Erythroblast (primary cell): ENCODE measurements at regions not wholly inside any gene's neighbourhood (a gene's known extent, or its start where the extent isn't known, plus 50 kb on each side); places are given as distances from the start of the nearest gene placed in this dataset.

Source experiments
- DNase-seq, 2 experiments: peaks; one replicate each; lab custom pipeline; 2025; lab: John Stamatoyannopoulos, UW
- GATA1 ChIP-seq: IDR thresholded peaks from 2 replicates; pipeline ENCODE4 v1.6.1; 2011; ENCODE audit warnings: low read depth, mild to moderate bottlenecking, control low read depth, low read length, moderate library complexity
- POLR2A ChIP-seq: IDR thresholded peaks from 2 replicates; pipeline ENCODE4 v1.6.1; 2011; ENCODE audit warnings: mild to moderate bottlenecking, low read length

GRCh38 chr16:66295761-66296546 lies 70.5 kb upstream of the CDH5 start:
- no peak for TF ChIP-seq POLR2A
- TF ChIP-seq GATA1: no peak

DNA sequence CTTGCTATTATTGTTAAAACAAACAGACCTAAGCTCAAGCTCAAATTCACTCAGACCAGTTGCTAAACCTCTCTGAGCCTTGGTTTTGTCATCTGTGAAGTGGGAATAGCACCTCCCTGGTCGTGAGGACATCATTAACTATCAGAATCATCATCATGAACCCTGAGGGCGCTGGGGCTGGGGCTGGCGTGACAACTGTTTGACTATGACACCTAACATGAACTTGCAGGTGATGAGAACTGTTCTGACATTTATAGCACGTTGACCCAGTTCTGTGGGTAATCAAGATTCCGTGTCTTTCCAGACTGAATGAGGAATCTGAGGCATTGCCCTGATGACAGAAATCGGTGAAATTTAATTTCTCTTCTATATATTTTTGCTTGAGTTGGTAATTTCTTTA lies 71.3 kb upstream of the CDH5 start:
- TF ChIP-seq POLR2A (no peak), GATA1 (no peak)
- no peak for DNase-seq

More at GRCh38 chr16:66295761-66296546, 70.5 kb upstream of the CDH5 start:
- DNase-seq: no peak

DNA sequence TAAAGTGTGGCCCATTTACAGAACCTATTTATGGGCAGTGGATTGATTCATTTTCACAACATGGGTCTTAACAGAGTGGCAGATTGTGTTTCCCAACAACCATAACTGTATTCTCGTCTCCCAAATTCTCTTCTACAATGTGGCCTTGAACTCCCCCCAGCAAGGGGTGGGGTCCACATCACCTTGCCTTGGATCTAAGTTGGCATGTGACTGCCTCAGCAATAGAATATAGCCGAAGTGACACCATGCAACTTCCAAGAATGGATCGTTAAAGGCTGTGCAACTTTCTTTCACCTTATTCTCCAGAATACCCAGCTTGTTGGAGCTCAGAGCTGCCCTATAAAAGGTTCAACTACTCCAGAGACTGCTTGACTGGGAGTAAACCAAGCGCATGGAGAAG lies 72.0 kb upstream of the CDH5 start:
- TF ChIP-seq POLR2A (no peak), GATA1 (no peak)
- no peak for DNase-seq

DNA sequence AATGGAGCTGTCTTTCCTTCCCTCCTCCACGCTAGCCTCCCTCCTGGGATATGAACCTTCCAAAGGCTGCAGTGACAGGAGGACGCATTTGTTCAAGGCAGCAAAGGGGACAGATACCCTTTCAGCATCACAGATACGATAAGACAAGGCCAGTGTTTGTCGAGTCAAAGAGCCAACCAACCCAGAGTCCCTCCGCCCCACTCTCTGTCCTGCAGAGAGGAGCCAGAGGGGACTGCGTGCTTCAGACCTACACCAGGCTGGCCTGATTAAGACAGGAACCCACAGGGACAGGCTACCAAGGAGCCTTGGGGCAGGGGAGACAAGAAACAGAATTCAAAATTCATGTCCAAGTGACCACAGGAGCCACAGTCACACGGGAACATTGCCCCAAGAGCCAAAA lies 72.6 kb upstream of the CDH5 start:
- TF ChIP-seq GATA1 (no peak), POLR2A (no peak)
- DNase-seq: no peak

DNA sequence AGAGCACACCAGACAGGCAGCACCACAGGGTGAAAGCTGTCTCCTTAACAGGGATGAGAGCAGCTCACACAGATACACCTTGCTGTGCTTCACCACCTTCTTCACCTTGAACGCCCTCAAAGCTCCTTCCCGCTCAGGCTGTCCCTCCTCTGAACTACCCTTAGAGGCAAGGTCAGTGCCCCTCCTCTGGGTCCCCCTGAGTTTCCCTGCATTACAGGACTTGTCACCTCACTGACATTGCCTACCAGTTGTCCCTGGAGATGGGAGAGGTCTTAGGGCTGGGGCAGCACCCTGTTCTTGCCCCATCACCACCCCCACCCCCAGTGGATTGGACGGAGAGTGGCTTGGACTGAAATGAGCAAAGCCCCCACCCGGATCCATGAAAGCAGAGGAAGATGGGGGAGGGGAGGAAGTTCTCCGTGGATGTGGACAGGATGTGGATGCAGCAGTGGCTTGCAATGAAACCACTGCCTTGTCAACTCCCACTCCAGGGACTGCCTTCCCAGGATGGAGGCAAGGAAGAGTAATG lies 73.2 kb upstream of the CDH5 start:
- TF ChIP-seq GATA1 (no peak), POLR2A (no peak)
- no peak for DNase-seq

- DNase-seq: no peak
- no peak for TF ChIP-seq GATA1
- no peak for TF ChIP-seq POLR2A
Observed at GRCh38 chr16:66292241-66292935, 74.1 kb upstream of the CDH5 start.

DNA sequence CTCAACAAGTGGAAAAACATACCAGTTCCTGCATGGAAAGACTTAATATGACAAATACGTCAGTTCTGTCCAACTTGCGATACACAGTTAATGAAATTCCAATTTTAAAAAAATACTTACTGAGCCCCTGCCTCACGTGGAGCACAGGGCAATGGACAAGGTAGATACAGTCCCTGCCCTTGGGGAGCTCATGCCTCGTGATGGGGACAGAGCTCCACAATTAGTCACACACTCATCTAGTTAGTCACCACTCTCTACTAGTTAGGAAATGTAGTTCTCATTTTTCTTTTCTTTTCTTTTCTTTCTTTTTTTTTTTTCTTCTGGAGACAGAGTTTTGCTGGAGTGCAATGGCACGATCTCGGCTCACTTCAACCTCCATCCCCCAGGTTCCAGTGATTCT lies 74.7 kb upstream of the CDH5 start:
- TF ChIP-seq POLR2A (no peak), GATA1 (no peak)
- DNase-seq: no peak

DNA sequence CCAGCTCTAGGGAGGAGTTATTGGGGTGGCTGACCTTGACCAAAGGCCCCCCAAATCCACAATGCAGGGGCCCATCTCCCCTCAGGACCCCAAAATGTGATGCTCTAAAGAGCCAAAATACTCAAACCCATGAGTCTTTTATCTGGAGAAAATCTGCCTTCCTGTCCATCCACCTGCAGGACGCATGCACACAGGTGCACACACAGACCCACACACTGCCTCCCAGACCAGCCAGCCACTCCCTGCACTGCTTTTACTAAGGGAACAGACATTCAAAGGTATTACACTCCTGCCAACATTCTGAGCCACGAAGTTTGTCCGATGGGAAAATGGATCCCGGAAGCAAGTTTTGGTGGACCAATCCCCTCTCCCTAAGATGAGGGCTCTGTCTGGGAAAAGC lies 76.1 kb upstream of the CDH5 start:
- no peak for TF ChIP-seq GATA1
- TF ChIP-seq POLR2A: no peak

DNA sequence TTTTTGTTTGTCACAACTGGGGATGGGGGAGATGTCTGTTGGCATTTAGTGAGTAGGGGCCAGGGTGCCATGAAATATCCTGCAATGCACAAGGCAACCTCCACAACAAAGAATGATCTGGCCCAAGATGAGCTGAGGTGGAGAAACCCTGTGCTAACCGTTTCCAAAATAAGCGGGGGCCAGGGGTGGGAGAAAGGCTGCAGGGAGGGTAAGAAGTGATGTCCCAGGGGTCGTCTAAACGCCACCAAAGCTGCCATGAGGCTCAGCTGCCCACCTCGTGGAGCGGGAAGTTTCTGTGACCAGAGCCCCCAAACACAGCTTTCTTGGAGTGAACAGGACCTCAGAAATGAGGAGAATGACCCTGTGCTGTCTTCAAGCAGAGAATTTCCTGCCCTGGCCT lies 76.5 kb upstream of the CDH5 start:
- no peak for TF ChIP-seq GATA1
- no peak for TF ChIP-seq POLR2A
- DNase-seq: no peak

More for the DNA sequence above, 76.1 kb upstream of the CDH5 start:
- no peak for DNase-seq

GRCh38 chr16:66289051-66289680 lies 77.3 kb upstream of the CDH5 start:
- TF ChIP-seq GATA1 (no peak), POLR2A (no peak)
- no peak for DNase-seq

- DNase-seq: no peak
- TF ChIP-seq GATA1: no peak
- no peak for TF ChIP-seq POLR2A
Observed at GRCh38 chr16:66287926-66288325, 78.6 kb upstream of the CDH5 start.

DNA sequence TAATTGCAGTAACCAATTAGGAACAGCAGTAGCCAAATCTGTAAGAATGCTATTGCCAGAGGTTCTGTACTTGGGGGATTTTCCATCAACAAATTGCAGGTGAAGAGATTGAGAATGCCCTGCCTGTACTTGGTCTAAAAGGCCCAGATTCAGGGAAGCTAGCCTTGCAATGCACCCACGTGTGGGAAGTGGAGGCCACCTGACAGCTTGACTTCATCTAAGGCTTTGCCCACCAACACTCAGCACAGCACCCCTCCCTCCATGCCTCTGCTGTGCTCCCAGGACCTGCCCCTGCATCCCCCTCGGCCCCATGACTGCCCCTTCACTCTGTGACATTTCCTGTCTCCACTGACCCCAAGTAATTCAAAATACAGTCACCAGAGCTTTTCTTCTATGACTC lies 79.1 kb upstream of the CDH5 start:
- TF ChIP-seq POLR2A (no peak), GATA1 (no peak)
- no peak for DNase-seq

DNA sequence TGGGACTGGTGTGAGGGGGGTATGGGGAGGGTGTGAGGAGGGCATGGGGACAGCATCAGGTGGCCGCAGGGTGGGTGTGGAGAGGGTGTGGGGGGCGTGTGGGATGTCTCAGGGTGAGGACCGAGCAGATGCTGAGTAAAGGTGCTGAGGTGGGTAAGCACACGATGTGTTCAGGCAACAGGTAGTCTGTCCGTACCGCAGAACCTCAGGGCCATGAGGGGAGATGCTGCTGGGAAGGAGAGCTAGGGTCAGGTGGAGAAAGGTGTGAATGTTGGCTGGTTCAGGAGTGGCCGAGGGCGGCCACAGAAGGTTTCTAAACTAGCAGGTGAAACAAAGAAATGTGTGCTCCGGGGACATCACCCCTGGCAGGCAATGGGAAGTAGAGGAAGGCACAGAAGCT lies 80.0 kb upstream of the CDH5 start:
- TF ChIP-seq POLR2A (no peak), GATA1 (no peak)
- DNase-seq: no peak
